GM23248 (cell line): ENCODE measurements at regions not wholly inside any gene's neighbourhood (a gene's known extent, or its start where the extent isn't known, plus 50 kb on each side); places are given as distances from the start of the nearest gene placed in this dataset.

Experiments used
- EZH2 ChIP-seq: fragments of 200-600 bp; sonication (generic); IDR thresholded peaks from 2 replicates; pipeline ENCODE4 v1.6.1; 2018; ENCODE audit warnings: antibody characterized with exemption, mild to moderate bottlenecking; ENCODE audit not compliant: insufficient read depth, poor library complexity, severe bottlenecking
- EZH2phosphoT487 ChIP-seq: fragments of 200-600 bp; sonication (generic); IDR thresholded peaks from 2 replicates; pipeline ENCODE4 v1.6.1; 2018; ENCODE audit warnings: antibody characterized with exemption, moderate library complexity, mild to moderate bottlenecking, low read depth; ENCODE audit not compliant: insufficient read depth

DNA sequence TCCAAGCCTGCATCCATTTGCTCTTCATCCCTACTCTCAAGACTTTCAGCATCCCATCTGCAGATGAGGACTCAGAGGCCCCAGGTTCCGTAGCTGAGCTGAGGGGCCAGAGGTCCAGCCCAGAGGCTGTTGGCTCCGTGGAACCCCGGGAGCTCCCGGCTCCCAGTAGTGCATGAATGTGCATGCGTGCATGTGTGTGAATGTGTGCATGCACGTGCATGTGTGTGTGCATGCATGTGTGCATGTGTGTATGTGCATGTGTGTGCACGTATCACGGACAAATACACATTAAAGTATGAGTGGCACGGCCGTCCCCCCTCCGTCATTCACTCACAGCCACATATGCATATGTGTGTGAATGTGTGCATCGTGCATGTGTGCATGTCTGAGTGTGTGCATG is 149.9 kb downstream of the KIF26A start:
- TF ChIP-seq EZH2phosphoT487 (no peak), EZH2 (no peak)
